HepG2 (cell line): ENCODE measurements at regions not wholly inside any gene's neighbourhood (a gene's known extent, or its start where the extent isn't known, plus 50 kb on each side); places are given as distances from the start of the nearest gene placed in this dataset.

Experiments
- ATAC-seq: fragments of 200-7000 bp; cut with Tn5 transposase; 3 replicates; pipeline ENCODE4 v1.9.1; 2020; ENCODE audit warnings: mild to moderate bottlenecking, moderate library complexity
- BruUV-seq: library from RNA; stranded (reverse); fragments of 400-500 nt; replicated peaks from 2 replicates; lab custom pipeline; 2021; lab: Mats Ljungman, UMichigan
- CTCF ChIA-PET: fragments of 300-600 bp; formaldehyde crosslinking; extraction: SDS; loops from one replicate; lab custom pipeline; 2021; ENCODE audit warnings: low total read pairs, inconsistent platforms, low intra/inter-chr PET ratio; lab: Yijun Ruan, JAX
- POLR2A ChIA-PET: fragments of 350-600 bp; sonication (Branson Sonifier 250); formaldehyde crosslinking; loops from one replicate; lab custom pipeline; 2020; ENCODE audit warnings: antibody characterized with exemption, inconsistent platforms; lab: Yijun Ruan, JAX
- DNase-seq: peaks from one replicate; pipeline ENCODE4 v3.0.0-alpha.2; 2015; ENCODE audit warnings: low spot score
- FAIRE-seq: peaks from 3 replicates; lab custom pipeline; 2011; peaks lifted over from hg19 to GRCh38; lab: Jason Lieb, UNC
- H2AFZ ChIP-seq: one replicate; pipeline ENCODE4 v1.6.1; 2011; ENCODE audit warnings: low read length, inconsistent platforms
- H3K27ac ChIP-seq: fragments of 300-600 bp; 3 replicates; pipeline ENCODE4 v1.8.0; 2011; ENCODE audit warnings: mixed run types, mild to moderate bottlenecking, mixed read lengths, low read length, inconsistent platforms; ENCODE audit not compliant: insufficient read depth; ENCODE audit errors: extremely low read length
- H3K27me3 ChIP-seq, 2 experiments: fragments of 200-600 bp in 1 of 2; 2 replicates in 1 of 2; 3 replicates in 1 of 2; pipeline versions ENCODE4 v1.6.0 to v1.8.0; 2011; ENCODE audit warnings: low read length in 2 of 2, mild to moderate bottlenecking in 2 of 2, moderate library complexity in 2 of 2, inconsistent platforms in 1 of 2; ENCODE audit not compliant: insufficient read depth in 2 of 2, control insufficient read depth in 1 of 2
- H3K36me3 ChIP-seq, 2 experiments: fragments of 200-600 bp in 1 of 2; replicated peaks in 1 of 2; 2 replicates in 1 of 2; 3 replicates in 1 of 2; pipeline versions ENCODE4 v1.5.1 to v1.8.0; 2011; ENCODE audit warnings: low read length in 2 of 2, inconsistent platforms in 1 of 2; ENCODE audit not compliant: insufficient read depth in 2 of 2, control insufficient read depth in 1 of 2
- H3K4me1 ChIP-seq: 2 replicates; pipeline ENCODE4 v1.5.1; 2012; ENCODE audit warnings: low read length, inconsistent platforms; ENCODE audit not compliant: insufficient read depth
- H3K4me2 ChIP-seq: 2 replicates; pipeline ENCODE4 v1.6.0; 2011; ENCODE audit warnings: low read depth, low read length, inconsistent platforms
- H3K4me3 ChIP-seq, 3 experiments: fragments of 200-600 bp in 1 of 3; sonication (generic), shearing (Covaris generic) in 1 of 3; replicated peaks in 1 of 3; 2 replicates each; pipeline ENCODE4 v1.5.1; 2011 to 2016; ENCODE audit warnings: low read length in 3 of 3, inconsistent platforms in 2 of 3, low read depth in 2 of 3, mild to moderate bottlenecking in 2 of 3, control low read depth in 1 of 3, mixed read lengths in 1 of 3; ENCODE audit not compliant: insufficient read depth in 1 of 3
- H3K79me2 ChIP-seq: one replicate; pipeline ENCODE4 v1.6.1; 2011; ENCODE audit warnings: low read length, inconsistent platforms; ENCODE audit not compliant: insufficient read depth
- H3K9ac ChIP-seq: 2 replicates; pipeline ENCODE4 v1.6.0; 2011; ENCODE audit warnings: mild to moderate bottlenecking, low read depth, low read length, inconsistent platforms; ENCODE audit not compliant: insufficient read depth
- H3K9me3 ChIP-seq: 2 replicates; pipeline ENCODE4 v1.5.1; 2012; ENCODE audit warnings: mild to moderate bottlenecking, low read length
- H4K20me1 ChIP-seq: 2 replicates; pipeline ENCODE4 v1.6.0; 2011; ENCODE audit warnings: inconsistent platforms, mild to moderate bottlenecking, low read length, moderate library complexity; ENCODE audit not compliant: insufficient read depth
- DBP ChIP-seq: sonication (generic); formaldehyde crosslinking; IDR thresholded peaks from 2 replicates; pipeline ENCODE4 v1.4.0; 2020; ENCODE audit warnings: missing genetic modification reagents; ENCODE audit errors: not compliant biosample characterization
- GRHL1 ChIP-seq: sonication (generic); formaldehyde crosslinking; conservative IDR thresholded peaks from 2 replicates; pipeline ENCODE4 v1.8.0; 2022; ENCODE audit warnings: missing genetic modification reagents
- HMG20B ChIP-seq: conservative IDR thresholded peaks from 2 replicates; pipeline ENCODE4 v1.6.1; 2016; ENCODE audit warnings: missing genetic modification reagents, missing compliant biosample characterization
- HOXA3 ChIP-seq: sonication (generic); formaldehyde crosslinking; IDR thresholded peaks from 2 replicates; pipeline ENCODE4 v1.5.0; 2020; ENCODE audit warnings: missing genetic modification reagents
- HOXA7 ChIP-seq: sonication (generic); formaldehyde crosslinking; IDR thresholded peaks from 2 replicates; pipeline ENCODE4 v1.8.1; 2022; ENCODE audit warnings: mild to moderate bottlenecking, missing genetic modification reagents, moderate library complexity
- MEIS1 ChIP-seq: sonication (generic); formaldehyde crosslinking; IDR thresholded peaks from 2 replicates; pipeline ENCODE4 v1.9.0; 2021; ENCODE audit warnings: mild to moderate bottlenecking, missing genetic modification reagents, moderate library complexity, borderline replicate concordance
- MNT ChIP-seq: fragments of 450-650 bp; IDR thresholded peaks from 2 replicates; pipeline ENCODE4 v1.6.1; 2016
- PHF20 ChIP-seq: sonication (generic); formaldehyde crosslinking; IDR thresholded peaks from 2 replicates; pipeline ENCODE4 v1.5.0; 2020; ENCODE audit warnings: mild to moderate bottlenecking, missing genetic modification reagents
- ZFY ChIP-seq: sonication (generic); formaldehyde crosslinking; IDR thresholded peaks from 2 replicates; pipeline ENCODE4 v1.4.0; 2020; ENCODE audit warnings: missing genetic modification reagents
- ZNF367 ChIP-seq: sonication (generic); formaldehyde crosslinking; IDR thresholded peaks from 2 replicates; pipeline ENCODE4 v1.4.0; 2020; ENCODE audit warnings: missing genetic modification reagents, borderline replicate concordance
- ZNF563 ChIP-seq: sonication (generic); formaldehyde crosslinking; IDR thresholded peaks from 2 replicates; pipeline ENCODE4 v1.8.0; 2022; ENCODE audit warnings: mild to moderate bottlenecking, moderate library complexity, missing genetic modification reagents
- ZNF691 ChIP-seq: sonication (generic); formaldehyde crosslinking; IDR thresholded peaks from 2 replicates; pipeline ENCODE4 v1.4.0; 2020; ENCODE audit warnings: missing genetic modification reagents, low read depth, mild to moderate bottlenecking, borderline replicate concordance
- WGBS: methylation state at CpG from one replicate; pipeline ENCODE4 v1.1.6; 2017; ENCODE audit warnings: low lambda C conversion rate; 5-methylcytosine and 5-hydroxymethylcytosine counted together
- in situ Hi-C: cut with HindIII; loops from 2 replicates; pipeline ENCODE4 v1.10.0; 2017; ENCODE audit warnings: low pct_unique_long_range_greater_than_20kb; ENCODE audit not compliant: extremely low pct_ligation_motif_present
- intact Hi-C: fragments of 100-400 bp; cut with micrococcal nuclease; formaldehyde crosslinking; loops from one replicate; pipeline ENCODE4 v1.10.0; 2022; ENCODE audit not compliant: unreplicated experiment

- no TSS peak for BruUV-seq
- 43% methylated on average over 5 of the region's 5 CpGs for WGBS
- Histone ChIP-seq H3K4me1 (no peaks in the 10 kb centered on the region), H3K4me2 (no peak overlapping the region), H2AFZ (no peak overlapping the region), H4K20me1 (no peaks in the 10 kb centered on the region), H3K27ac (no peak overlapping the region), H3K27me3 (no peaks in the 10 kb centered on the region), H3K9ac (no peak overlapping the region), H3K9me3 (no peaks in the 10 kb centered on the region), H3K4me3 (no peak overlapping the region), H3K36me3 (no peaks in the 10 kb centered on the region), H3K79me2 (no peaks in the 10 kb centered on the region)
- ChIA-PET CTCF (no interaction called here), POLR2A (no interaction called here)
- in situ Hi-C loops (no loop called here), intact Hi-C loops (no loop called here)
- no peak for DNase-seq
- TF ChIP-seq MEIS1 (CRISPR knock-in tag) (no peak), HOXA3 (CRISPR knock-in tag) (no peak), MNT (no peak), ZNF367 (CRISPR knock-in tag) (no peak), HOXA7 (no peak), ZFY (CRISPR knock-in tag) (no peak), ZNF563 (CRISPR knock-in tag) (no peak), DBP (no peak), ZNF691 (CRISPR knock-in tag) (no peak), HMG20B (CRISPR knock-in tag) (no peak), GRHL1 (CRISPR knock-in tag) (no peak), PHF20 (CRISPR knock-in tag) (no peak)
- no peak for ATAC-seq
- no peak for FAIRE-seq
These were observed 184.5 kb upstream of the HEY2 start for GRCh38 chr6:125564941-125565340.
